Astrocyte (in vitro differentiated cells and primary cell): ENCODE measurements at regions not wholly inside any gene's neighbourhood (a gene's known extent, or its start where the extent isn't known, plus 50 kb on each side); places are given as distances from the start of the nearest gene placed in this dataset.

Source experiments
- DNase-seq: peaks from one replicate; pipeline ENCODE4 v3.0.0-alpha.2; 2010; ENCODE audit warnings: low read depth
- FAIRE-seq: peaks from 2 replicates; lab custom pipeline; 2011; peaks lifted over from hg19 to GRCh38; lab: Jason Lieb, UNC
- H2AFZ ChIP-seq: 2 replicates; pipeline ENCODE4 v1.6.0; 2012; ENCODE audit warnings: low read depth, low read length, inconsistent platforms
- H3K27ac ChIP-seq: 2 replicates; pipeline ENCODE4 v1.5.1; 2011; ENCODE audit warnings: low read depth, low read length, inconsistent platforms
- H3K27me3 ChIP-seq: 2 replicates; pipeline ENCODE4 v1.6.0; 2011; ENCODE audit warnings: low read length, inconsistent platforms; ENCODE audit not compliant: insufficient read depth
- H3K36me3 ChIP-seq: 2 replicates; pipeline ENCODE4 v1.5.1; 2011; ENCODE audit warnings: low read length, inconsistent platforms; ENCODE audit not compliant: insufficient read depth
- H3K4me1 ChIP-seq: 2 replicates; pipeline ENCODE4 v1.5.1; 2011; ENCODE audit warnings: low read length, inconsistent platforms; ENCODE audit not compliant: insufficient read depth
- H3K4me2 ChIP-seq: 2 replicates; pipeline ENCODE4 v1.6.0; 2012; ENCODE audit warnings: low read length, inconsistent platforms
- H3K4me3 ChIP-seq: 2 replicates; pipeline ENCODE4 v1.5.1; 2011; ENCODE audit warnings: low read depth, mild to moderate bottlenecking, low read length, inconsistent platforms; ENCODE audit not compliant: insufficient read depth
- H3K79me2 ChIP-seq: 2 replicates; pipeline ENCODE4 v1.6.0; 2012; ENCODE audit warnings: mild to moderate bottlenecking, low read length, inconsistent platforms; ENCODE audit not compliant: insufficient read depth
- H3K9ac ChIP-seq: 2 replicates; pipeline ENCODE4 v1.6.0; 2012; ENCODE audit warnings: mild to moderate bottlenecking, low read length, inconsistent platforms
- H3K9me3 ChIP-seq: 2 replicates; pipeline ENCODE4 v1.5.1; 2012; ENCODE audit warnings: low read depth, mild to moderate bottlenecking, low read length, inconsistent platforms; ENCODE audit not compliant: insufficient read depth
- H4K20me1 ChIP-seq: 2 replicates; pipeline ENCODE4 v1.6.0; 2012; ENCODE audit warnings: low read length, inconsistent platforms; ENCODE audit not compliant: insufficient read depth
- H3K27ac Mint-ChIP-seq: one replicate; pipeline ENCODE4 v1.8.0; 2021; ENCODE audit warnings: mild to moderate bottlenecking, mixed read lengths; ENCODE audit not compliant: unreplicated experiment
- H3K27me3 Mint-ChIP-seq: one replicate; pipeline ENCODE4 v1.8.0; 2021; ENCODE audit warnings: low read depth, mixed read lengths; ENCODE audit not compliant: unreplicated experiment
- H3K36me3 Mint-ChIP-seq: one replicate; pipeline ENCODE4 v1.8.0; 2021; ENCODE audit warnings: low read depth, mixed read lengths; ENCODE audit not compliant: unreplicated experiment
- H3K4me1 Mint-ChIP-seq: one replicate; pipeline ENCODE4 v1.8.0; 2021; ENCODE audit warnings: low read depth, mixed read lengths; ENCODE audit not compliant: unreplicated experiment
- H3K4me3 Mint-ChIP-seq: one replicate; pipeline ENCODE4 v1.8.0; 2021; ENCODE audit warnings: mild to moderate bottlenecking, moderate library complexity, mixed read lengths; ENCODE audit not compliant: unreplicated experiment
- H3K9me3 Mint-ChIP-seq: one replicate; pipeline ENCODE4 v1.8.0; 2021; ENCODE audit warnings: mild to moderate bottlenecking, mixed read lengths; ENCODE audit not compliant: unreplicated experiment
- EZH2 ChIP-seq: IDR thresholded peaks from 2 replicates; pipeline ENCODE4 v1.6.1; 2012; ENCODE audit warnings: mild to moderate bottlenecking, low read length, inconsistent platforms; ENCODE audit not compliant: insufficient read depth
- TF ChIP-seq, protein P1 (sequence below): IDR thresholded peaks from 2 replicates; pipeline ENCODE4 v1.5.1; 2011; ENCODE audit warnings: low read depth, mild to moderate bottlenecking, inconsistent platforms, low read length, moderate library complexity; ENCODE audit not compliant: insufficient read depth

DNA sequence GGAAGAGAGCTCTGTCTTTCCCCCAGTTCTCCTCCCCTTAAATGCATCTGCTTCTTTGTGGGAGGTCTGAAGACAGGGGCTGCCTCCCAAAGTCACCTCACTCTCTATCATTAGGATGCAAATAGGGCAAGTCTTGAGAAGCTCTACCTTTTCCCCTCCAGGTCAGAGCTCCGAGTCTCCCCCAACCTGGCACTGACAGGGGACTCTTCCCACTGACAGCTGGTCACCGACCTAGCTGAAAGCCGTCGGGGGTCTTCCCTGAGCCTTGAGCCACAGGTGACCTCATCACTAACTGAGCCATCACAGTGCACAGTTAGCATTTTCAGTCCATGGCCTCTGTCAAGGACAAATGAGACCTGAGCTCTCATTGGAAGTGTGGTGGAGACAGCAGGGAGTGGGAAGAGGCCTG, 386.7 kb downstream of the HACE1 start:
- Histone ChIP-seq H3K4me2 (no peak overlapping the region), H3K36me3 (no peaks in the 10 kb centered on the region), H3K9me3 (no peaks in the 10 kb centered on the region), H3K4me1 (no peaks in the 10 kb centered on the region), H3K9ac (no peak overlapping the region), H2AFZ (no peak overlapping the region), H4K20me1 (no peaks in the 10 kb centered on the region), H3K27ac (no peak overlapping the region), H3K27me3 (no peaks in the 10 kb centered on the region), H3K79me2 (no peaks in the 10 kb centered on the region), H3K4me3 (no peak overlapping the region)
- no peak overlapping the region for H3K27ac Mint-ChIP-seq
- H3K9me3 Mint-ChIP-seq = no peaks in the 10 kb centered on the region
- H3K4me1 Mint-ChIP-seq = no peaks in the 10 kb centered on the region
- no peak for FAIRE-seq
- no peak overlapping the region for H3K4me3 Mint-ChIP-seq
- no peaks in the 10 kb centered on the region for H3K27me3 Mint-ChIP-seq
- no peak for TF ChIP-seq EZH2
- TF ChIP-seq, protein P1, sequence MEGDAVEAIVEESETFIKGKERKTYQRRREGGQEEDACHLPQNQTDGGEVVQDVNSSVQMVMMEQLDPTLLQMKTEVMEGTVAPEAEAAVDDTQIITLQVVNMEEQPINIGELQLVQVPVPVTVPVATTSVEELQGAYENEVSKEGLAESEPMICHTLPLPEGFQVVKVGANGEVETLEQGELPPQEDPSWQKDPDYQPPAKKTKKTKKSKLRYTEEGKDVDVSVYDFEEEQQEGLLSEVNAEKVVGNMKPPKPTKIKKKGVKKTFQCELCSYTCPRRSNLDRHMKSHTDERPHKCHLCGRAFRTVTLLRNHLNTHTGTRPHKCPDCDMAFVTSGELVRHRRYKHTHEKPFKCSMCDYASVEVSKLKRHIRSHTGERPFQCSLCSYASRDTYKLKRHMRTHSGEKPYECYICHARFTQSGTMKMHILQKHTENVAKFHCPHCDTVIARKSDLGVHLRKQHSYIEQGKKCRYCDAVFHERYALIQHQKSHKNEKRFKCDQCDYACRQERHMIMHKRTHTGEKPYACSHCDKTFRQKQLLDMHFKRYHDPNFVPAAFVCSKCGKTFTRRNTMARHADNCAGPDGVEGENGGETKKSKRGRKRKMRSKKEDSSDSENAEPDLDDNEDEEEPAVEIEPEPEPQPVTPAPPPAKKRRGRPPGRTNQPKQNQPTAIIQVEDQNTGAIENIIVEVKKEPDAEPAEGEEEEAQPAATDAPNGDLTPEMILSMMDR = no peak
- H3K36me3 Mint-ChIP-seq = no peaks in the 10 kb centered on the region
- no peak for DNase-seq

DNA sequence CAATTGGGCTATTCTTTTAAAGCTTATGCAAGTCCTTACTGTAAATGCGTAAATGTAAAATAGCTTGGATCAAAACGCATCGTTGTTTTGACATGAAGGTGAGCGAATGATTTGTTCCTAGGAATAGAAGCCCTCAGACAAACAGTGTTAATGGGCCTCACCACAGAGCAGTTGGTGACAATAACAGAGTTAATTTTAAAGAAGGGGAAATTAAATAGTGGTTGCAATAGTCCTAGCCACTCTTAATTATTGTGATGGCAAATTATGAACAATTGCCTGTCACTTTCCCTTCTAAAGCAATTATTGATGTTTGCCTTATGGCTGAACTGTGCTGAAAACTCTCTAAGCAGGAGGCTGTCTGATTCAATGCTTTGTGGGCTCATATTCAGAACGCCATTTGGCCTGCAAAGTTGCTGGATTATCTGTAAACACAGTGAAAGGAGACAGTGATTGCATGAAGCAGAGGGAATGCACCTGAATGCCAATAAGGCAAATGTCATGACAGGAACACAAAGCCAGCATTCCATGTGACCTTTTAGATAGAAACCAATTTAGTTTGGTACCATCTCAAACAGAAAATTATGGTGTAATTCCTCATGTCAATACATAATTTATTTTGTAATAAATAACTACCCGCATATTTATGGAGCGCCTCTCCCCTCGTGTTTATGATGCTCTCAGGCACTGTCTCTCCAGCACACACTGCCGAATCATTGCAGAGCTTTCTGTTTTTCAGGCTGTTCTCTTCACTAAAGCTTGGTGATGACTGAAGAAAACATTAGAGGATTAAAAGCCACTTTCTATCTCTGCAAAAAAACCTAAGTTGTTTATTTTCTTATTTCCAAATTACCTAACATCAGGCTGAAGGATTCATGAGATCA, 387.5 kb downstream of the HACE1 start:
- H3K4me1 ChIP-seq = no peaks in the 10 kb centered on the region
- DNase-seq = no peak
- H3K9me3 Mint-ChIP-seq = no peaks in the 10 kb centered on the region
- no peaks in the 10 kb centered on the region for H3K79me2 ChIP-seq
- H3K27ac ChIP-seq = no peak overlapping the region
- H3K27ac Mint-ChIP-seq = no peak overlapping the region
- no peak overlapping the region for H3K4me3 Mint-ChIP-seq
- FAIRE-seq = no peak
- no peaks in the 10 kb centered on the region for H3K4me1 Mint-ChIP-seq
- no peak overlapping the region for H3K4me2 ChIP-seq
- H2AFZ ChIP-seq = no peak overlapping the region
- no peaks in the 10 kb centered on the region for H3K27me3 ChIP-seq
- no peak overlapping the region for H3K9ac ChIP-seq
- no peaks in the 10 kb centered on the region for H3K36me3 Mint-ChIP-seq
- no peak overlapping the region for H3K4me3 ChIP-seq
- TF ChIP-seq, protein P1 = no peak
- no peak for TF ChIP-seq EZH2
- no peaks in the 10 kb centered on the region for H4K20me1 ChIP-seq
- no peaks in the 10 kb centered on the region for H3K36me3 ChIP-seq
- no peaks in the 10 kb centered on the region for H3K27me3 Mint-ChIP-seq
- no peaks in the 10 kb centered on the region for H3K9me3 ChIP-seq

DNA sequence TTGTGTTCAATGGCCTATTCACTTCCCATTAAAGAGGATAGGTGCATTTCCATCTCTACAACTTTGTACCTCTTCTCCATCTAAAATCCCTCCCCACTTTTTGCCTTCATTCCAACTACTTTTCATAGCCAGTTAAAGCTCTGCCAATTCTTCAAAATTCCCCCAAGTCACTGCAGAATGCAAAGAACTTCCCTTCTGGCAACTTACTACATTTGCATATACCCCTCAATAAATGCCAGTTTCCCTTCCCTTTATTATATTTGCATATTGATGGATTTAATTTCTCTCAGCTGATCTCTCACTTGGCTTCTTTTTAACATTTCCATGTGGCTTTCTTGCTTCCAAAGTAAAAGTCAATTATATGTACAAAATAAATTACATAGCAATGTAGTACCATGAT, 393.4 kb downstream of the HACE1 start:
- Mint-ChIP-seq H3K27me3 (no peaks in the 10 kb centered on the region), H3K27ac (no peak overlapping the region), H3K36me3 (no peaks in the 10 kb centered on the region), H3K4me1 (no peaks in the 10 kb centered on the region), H3K9me3 (no peaks in the 10 kb centered on the region), H3K4me3 (no peak overlapping the region)
- H3K9ac ChIP-seq = no peak overlapping the region
- no peak overlapping the region for H3K27ac ChIP-seq
- no peaks in the 10 kb centered on the region for H4K20me1 ChIP-seq
- H3K4me3 ChIP-seq = no peak overlapping the region
- H2AFZ ChIP-seq = no peak overlapping the region
- H3K79me2 ChIP-seq = no peaks in the 10 kb centered on the region
- H3K27me3 ChIP-seq = no peaks in the 10 kb centered on the region
- H3K9me3 ChIP-seq = no peaks in the 10 kb centered on the region
- FAIRE-seq (no peak), DNase-seq (no peak)
- H3K4me1 ChIP-seq = no peaks in the 10 kb centered on the region
- no peak overlapping the region for H3K4me2 ChIP-seq
- H3K36me3 ChIP-seq = no peaks in the 10 kb centered on the region
- TF ChIP-seq EZH2 = no peak
- TF ChIP-seq, protein P1 = no peak
